ENCODE measurements at regions not wholly inside any gene's neighbourhood (a gene's known extent, or its start where the extent isn't known, plus 50 kb on each side); places are given as distances from the start of the nearest gene placed in this dataset.

DNA sequence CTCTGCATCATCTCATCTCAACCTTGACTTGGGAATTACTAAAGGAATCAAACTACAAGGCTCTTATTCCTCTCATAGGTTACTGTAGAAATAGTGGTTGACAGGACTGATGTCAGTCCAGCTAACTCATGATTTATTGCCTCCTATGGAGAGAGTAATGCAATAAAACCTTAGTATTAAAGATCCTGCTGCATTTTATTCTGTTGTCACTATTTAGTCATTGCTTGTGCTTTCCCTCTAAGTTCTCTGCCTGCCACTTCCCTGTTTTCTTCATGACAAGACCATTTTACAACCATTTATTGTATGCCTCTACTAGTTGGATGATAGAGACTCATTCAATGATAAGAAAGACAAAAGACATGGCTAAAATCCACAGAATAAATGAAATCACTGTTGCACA lies 134.1 kb upstream of the GRM7 start:
- TF ChIP-seq, protein P1, sequence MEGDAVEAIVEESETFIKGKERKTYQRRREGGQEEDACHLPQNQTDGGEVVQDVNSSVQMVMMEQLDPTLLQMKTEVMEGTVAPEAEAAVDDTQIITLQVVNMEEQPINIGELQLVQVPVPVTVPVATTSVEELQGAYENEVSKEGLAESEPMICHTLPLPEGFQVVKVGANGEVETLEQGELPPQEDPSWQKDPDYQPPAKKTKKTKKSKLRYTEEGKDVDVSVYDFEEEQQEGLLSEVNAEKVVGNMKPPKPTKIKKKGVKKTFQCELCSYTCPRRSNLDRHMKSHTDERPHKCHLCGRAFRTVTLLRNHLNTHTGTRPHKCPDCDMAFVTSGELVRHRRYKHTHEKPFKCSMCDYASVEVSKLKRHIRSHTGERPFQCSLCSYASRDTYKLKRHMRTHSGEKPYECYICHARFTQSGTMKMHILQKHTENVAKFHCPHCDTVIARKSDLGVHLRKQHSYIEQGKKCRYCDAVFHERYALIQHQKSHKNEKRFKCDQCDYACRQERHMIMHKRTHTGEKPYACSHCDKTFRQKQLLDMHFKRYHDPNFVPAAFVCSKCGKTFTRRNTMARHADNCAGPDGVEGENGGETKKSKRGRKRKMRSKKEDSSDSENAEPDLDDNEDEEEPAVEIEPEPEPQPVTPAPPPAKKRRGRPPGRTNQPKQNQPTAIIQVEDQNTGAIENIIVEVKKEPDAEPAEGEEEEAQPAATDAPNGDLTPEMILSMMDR (IDR thresholded peaks at IDR 0.05), result no peak
- TF ChIP-seq POLR2AphosphoS5 (IDR thresholded peaks at IDR 0.05), result no peak
- TF ChIP-seq POLR2A (IDR thresholded peaks at IDR 0.05), result no peak
- TF ChIP-seq EP300 (IDR thresholded peaks at IDR 0.05), result no peak

DNA sequence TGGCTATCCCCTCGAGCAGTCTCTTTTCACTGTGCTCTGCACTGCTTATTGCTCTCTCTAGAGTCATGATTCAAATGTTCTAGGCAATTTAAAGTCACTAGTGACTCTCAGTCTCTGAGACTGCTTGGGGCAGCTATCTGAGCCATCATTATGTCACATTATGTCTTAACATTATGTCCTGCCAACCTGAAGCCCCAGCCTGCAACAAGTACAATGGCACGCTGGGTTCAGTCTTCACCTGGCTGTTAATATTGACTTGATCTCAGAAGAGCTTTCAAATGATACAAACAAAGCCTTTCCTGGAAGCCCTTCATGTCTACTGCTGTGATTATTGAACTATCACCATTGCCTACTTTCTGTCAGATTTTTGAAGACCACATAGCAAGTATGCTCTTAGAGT lies 128.1 kb upstream of the GRM7 start:
- TF ChIP-seq POLR2AphosphoS5 (IDR thresholded peaks at IDR 0.05) (no peak), POLR2A (IDR thresholded peaks at IDR 0.05) (no peak), EP300 (IDR thresholded peaks at IDR 0.05) (no peak)
- TF ChIP-seq, protein P1 (IDR thresholded peaks at IDR 0.05), result no peak
- 71 to 80% (median 75%) methylated on average over 2 of the region's 2 CpGs for WGBS, 5 donors
- intact Hi-C loops (cut with DNase I; ENCODE audit: low total_unique reads), result no loop called here

More for the DNA sequence above, 134.1 kb upstream of the GRM7 start:
- H3K4me3 ChIP-seq, result no peak overlapping the region
- H3K27me3 ChIP-seq, result no peaks in the 10 kb centered on the region
- H3K36me3 ChIP-seq, result no peaks in the 10 kb centered on the region
- H3K9me3 ChIP-seq, result no peaks in the 10 kb centered on the region
- H3K27ac ChIP-seq, result no peak overlapping the region
- H3K4me1 ChIP-seq, result no peaks in the 10 kb centered on the region
- intact Hi-C loops (cut with DNase I; ENCODE audit: low total_unique reads), result no loop called here
- no peak for DNase-seq

DNA sequence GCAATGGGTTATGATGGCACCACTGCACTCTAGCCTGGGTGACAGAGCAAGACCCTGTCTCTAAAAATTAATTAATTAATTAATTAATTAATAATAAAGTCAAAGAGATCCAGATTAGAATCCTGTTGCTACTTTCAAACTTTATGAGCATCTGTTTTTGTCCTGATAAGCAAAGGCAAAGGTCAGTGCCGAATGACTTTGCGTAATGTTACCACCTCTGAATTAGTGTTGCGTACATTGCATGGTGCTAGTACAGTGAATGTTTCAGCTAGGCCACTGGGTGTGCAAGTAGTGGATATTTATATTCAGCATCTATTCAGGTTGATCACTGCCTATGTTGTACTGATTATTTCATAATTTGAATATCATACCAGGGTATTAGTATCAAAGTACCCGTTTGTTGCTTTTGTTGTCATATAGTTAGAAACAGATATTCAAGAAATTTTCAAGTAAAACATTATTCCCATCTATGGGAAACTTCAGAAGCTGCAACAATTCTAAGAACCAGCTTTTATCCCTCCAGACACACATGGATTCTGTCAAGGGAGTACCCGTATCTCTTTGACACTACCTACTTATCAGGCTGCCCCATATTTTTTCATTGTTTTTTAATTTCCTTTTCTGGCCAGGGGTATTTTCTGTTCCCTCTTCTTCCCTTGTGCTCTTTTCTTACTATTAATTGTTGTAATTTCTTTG lies 127.1 kb upstream of the GRM7 start:
- no peak overlapping the region for H3K27ac ChIP-seq
- no peaks in the 10 kb centered on the region for H3K9me3 ChIP-seq
- no peak for DNase-seq
- no peaks in the 10 kb centered on the region for H3K27me3 ChIP-seq
- 90 to 94% (median 93%) methylated on average over 5 of the region's 5 CpGs for WGBS, 5 donors
- TF ChIP-seq EP300 (IDR thresholded peaks at IDR 0.05) (no peak), POLR2AphosphoS5 (IDR thresholded peaks at IDR 0.05) (no peak), POLR2A (IDR thresholded peaks at IDR 0.05) (no peak)
- TF ChIP-seq, protein P1 (IDR thresholded peaks at IDR 0.05), result no peak
- intact Hi-C loops (cut with DNase I; ENCODE audit: low total_unique reads), result no loop called here
- no peaks in the 10 kb centered on the region for H3K36me3 ChIP-seq
- no peak overlapping the region for H3K4me3 ChIP-seq
- H3K4me1 ChIP-seq, result no peaks in the 10 kb centered on the region

More for the DNA sequence above, 128.1 kb upstream of the GRM7 start:
- Histone ChIP-seq H3K36me3 (no peaks in the 10 kb centered on the region), H3K4me1 (no peaks in the 10 kb centered on the region), H3K27ac (no peak overlapping the region), H3K4me3 (no peak overlapping the region), H3K27me3 (no peaks in the 10 kb centered on the region), H3K9me3 (no peaks in the 10 kb centered on the region)
- no peak for DNase-seq

DNA sequence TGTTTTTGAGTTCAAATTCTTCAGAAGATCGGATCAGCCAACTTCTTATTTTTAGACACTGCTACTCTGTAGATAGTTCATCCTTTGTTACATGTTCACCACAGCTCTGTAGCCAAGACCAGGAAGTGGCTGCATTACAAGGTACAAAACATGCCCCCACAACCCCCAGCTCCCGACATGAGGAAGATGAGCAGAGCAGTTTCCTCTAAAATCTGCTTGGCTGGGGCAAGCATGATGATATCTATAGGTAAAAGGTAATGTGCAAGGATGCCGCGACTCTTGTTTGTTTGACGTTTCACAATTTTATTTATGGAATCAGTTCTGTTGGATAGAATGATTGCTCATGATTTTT lies 126.5 kb upstream of the GRM7 start:
- no peaks in the 10 kb centered on the region for H3K9me3 ChIP-seq
- 84 to 88% (median 86%) methylated on average over 5 of the region's 5 CpGs for WGBS, 5 donors
- intact Hi-C loops (cut with DNase I; ENCODE audit: low total_unique reads), result no loop called here

More for the DNA sequence above, 126.5 kb upstream of the GRM7 start:
- no peak for DNase-seq
- Histone ChIP-seq H3K4me3 (no peak overlapping the region), H3K27me3 (no peaks in the 10 kb centered on the region), H3K4me1 (no peaks in the 10 kb centered on the region), H3K36me3 (no peaks in the 10 kb centered on the region), H3K27ac (no peak overlapping the region)
- TF ChIP-seq, protein P1 (IDR thresholded peaks at IDR 0.05), result no peak
- TF ChIP-seq POLR2AphosphoS5 (IDR thresholded peaks at IDR 0.05), result no peak

Measured in stomach (tissue), 8 donors.